ENCODE measurements at regions not wholly inside any gene's neighbourhood (a gene's known extent, or its start where the extent isn't known, plus 50 kb on each side); places are given as distances from the start of the nearest gene placed in this dataset.

DNA sequence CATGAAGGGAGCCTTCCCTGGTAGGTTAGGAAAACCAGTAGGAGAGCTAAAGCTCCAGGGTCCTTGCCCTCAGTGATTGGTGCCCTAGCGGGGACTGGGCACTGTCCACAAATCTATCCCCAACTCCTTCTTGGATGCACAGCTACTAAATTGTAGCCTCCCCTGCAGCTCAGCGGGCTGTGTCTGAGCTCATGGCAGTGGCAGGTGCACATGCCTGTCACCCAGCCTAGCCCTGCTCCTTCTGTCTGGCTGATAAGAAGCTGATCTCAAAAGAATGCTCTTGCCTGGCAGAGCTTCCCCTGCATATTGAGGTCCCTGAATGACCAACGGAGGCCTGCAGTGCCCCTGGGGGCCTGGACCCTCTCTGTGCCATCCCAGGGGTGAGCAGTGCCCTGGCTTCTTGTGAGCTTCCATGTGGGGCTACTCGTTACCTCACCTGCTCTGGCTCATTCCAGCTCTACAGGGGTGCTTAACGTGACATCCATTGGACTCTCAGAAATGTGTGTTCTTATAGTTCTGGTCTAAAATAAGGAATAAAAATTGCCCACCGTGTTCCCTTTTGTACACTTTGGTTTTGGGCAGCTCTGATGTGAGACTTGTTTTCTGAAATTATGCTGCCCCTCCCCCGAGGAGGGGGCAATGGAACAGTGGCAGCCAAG, 59.8 kb upstream of the ANTXRL start:
- TF ChIP-seq CTCF (IDR thresholded peaks at IDR 0.05): no peak
- TF ChIP-seq POLR2A (IDR thresholded peaks at IDR 0.05): no peak

Data from tibial nerve (tissue), 3 donors.